Common myeloid progenitor, CD34-positive (primary cell): ENCODE measurements at regions not wholly inside any gene's neighbourhood (a gene's known extent, or its start where the extent isn't known, plus 50 kb on each side); places are given as distances from the start of the nearest gene placed in this dataset.

Experiments used
- CTCF ChIA-PET: fragments of 350-600 bp; sonication (Branson Sonifier 250); formaldehyde crosslinking; loops from one replicate; lab custom pipeline; 2021; ENCODE audit warnings: antibody characterized with exemption; lab: Charles Lee
- POLR2A ChIA-PET: fragments of 350-600 bp; sonication (Branson Sonifier 250); formaldehyde crosslinking; loops from one replicate; lab custom pipeline; 2021; ENCODE audit warnings: antibody characterized with exemption; lab: Charles Lee
- DNase-seq, 3 donors: peaks; one replicate each; pipeline versions ENCODE4 v3.0.0 to v3.0.0-alpha.2; 2013
- H3K27ac ChIP-seq, 2 experiments: 1 replicate in 1 of 2; 2 replicates in 1 of 2; pipeline ENCODE4 v1.7.0; 2013; ENCODE audit warnings: inconsistent platforms in 2 of 2, low read length in 2 of 2, mild to moderate bottlenecking in 2 of 2, low read depth in 1 of 2, moderate library complexity in 1 of 2; ENCODE audit not compliant: severe bottlenecking in 2 of 2, insufficient read depth in 1 of 2, poor library complexity in 1 of 2
- H3K27me3 ChIP-seq, 5 experiments: replicated peaks in 2 of 5; 1 replicate in 3 of 5; 2 replicates in 2 of 5; pipeline versions ENCODE4 v1.6.1 to v1.7.0; 2013; ENCODE audit warnings: low read length in 4 of 5, mild to moderate bottlenecking in 2 of 5, moderate library complexity in 2 of 5, inconsistent platforms in 1 of 5; ENCODE audit not compliant: insufficient read depth in 5 of 5, control insufficient read depth in 4 of 5
- H3K36me3 ChIP-seq, 4 experiments: 1 replicate in 2 of 4; 2 replicates in 2 of 4; pipeline versions ENCODE4 v1.6.1 to v1.7.0; 2013; ENCODE audit warnings: low read length in 3 of 4, control low read depth in 1 of 4, mild to moderate bottlenecking in 1 of 4; ENCODE audit not compliant: control insufficient read depth in 4 of 4, insufficient read depth in 4 of 4
- H3K4me1 ChIP-seq, 4 experiments: 1 replicate in 3 of 4; 2 replicates in 1 of 4; pipeline versions ENCODE4 v1.6.1 to v1.7.1; 2013; ENCODE audit warnings: low read length in 3 of 4, mild to moderate bottlenecking in 3 of 4, control low read depth in 1 of 4, inconsistent platforms in 1 of 4, moderate library complexity in 1 of 4; ENCODE audit not compliant: control insufficient read depth in 4 of 4, insufficient read depth in 4 of 4; ENCODE audit errors: control extremely low read depth in 1 of 4
- H3K4me3 ChIP-seq, 7 experiments: 1 replicate in 4 of 7; 2 replicates in 3 of 7; pipeline versions ENCODE4 v1.5.1 to v1.7.0; 2013; ENCODE audit warnings: mild to moderate bottlenecking in 7 of 7, low read length in 6 of 7, moderate library complexity in 6 of 7, inconsistent platforms in 2 of 7, low read depth in 2 of 7, control low read depth in 1 of 7; ENCODE audit not compliant: insufficient read depth in 4 of 7, control insufficient read depth in 1 of 7; ENCODE audit errors: extremely low read depth in 1 of 7
- H3K9me3 ChIP-seq, 5 experiments: 1 replicate in 4 of 5; 2 replicates in 1 of 5; pipeline versions ENCODE4 v1.6.1 to v1.7.1; 2013; ENCODE audit warnings: low read length in 4 of 5, mild to moderate bottlenecking in 2 of 5, inconsistent platforms in 1 of 5, low read depth in 1 of 5, moderate library complexity in 1 of 5; ENCODE audit not compliant: control insufficient read depth in 4 of 5, insufficient read depth in 2 of 5; ENCODE audit errors: control extremely low read depth in 1 of 5
- WGBS: methylation state at CpG from one replicate; pipeline ENCODE4 v1.1.5; 2013; ENCODE audit not compliant: insufficient coverage; 5-methylcytosine and 5-hydroxymethylcytosine counted together

DNA sequence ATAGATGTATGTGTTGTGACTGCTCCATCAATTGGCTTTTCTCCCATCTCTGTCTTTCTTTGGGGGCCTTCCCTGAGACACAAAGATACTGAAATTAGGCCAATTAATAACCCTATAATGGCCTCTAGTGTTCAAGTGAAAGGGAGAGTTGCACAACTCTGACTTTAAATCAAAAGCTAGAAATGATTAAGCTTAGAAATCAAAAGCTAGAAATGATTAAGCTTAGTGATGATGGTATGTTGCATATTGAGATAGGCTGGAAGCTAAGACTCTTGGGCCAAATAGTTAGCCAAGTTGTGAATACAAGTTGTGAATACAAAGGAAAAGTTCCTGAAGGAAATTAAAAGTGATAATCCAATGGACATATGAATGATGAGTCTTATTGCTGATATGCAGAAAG, 452.9 kb upstream of the AGA start:
- H3K27me3 ChIP-seq = no peaks in the 10 kb centered on the region
- H3K36me3 ChIP-seq = no peaks in the 10 kb centered on the region
- no peak overlapping the region for H3K27ac ChIP-seq
- H3K4me3 ChIP-seq = no peak overlapping the region
- ChIA-PET POLR2A (no interaction called here), CTCF (interaction anchor here (0.6 to 0.7 kb wide), 2 partner anchors 225 to 322 kb away, joined by 3 read pairs; no protein-coding TSS in a partner anchor)
- no peak for DNase-seq
- no peaks in the 10 kb centered on the region for H3K4me1 ChIP-seq
- no peaks in the 10 kb centered on the region for H3K9me3 ChIP-seq

DNA sequence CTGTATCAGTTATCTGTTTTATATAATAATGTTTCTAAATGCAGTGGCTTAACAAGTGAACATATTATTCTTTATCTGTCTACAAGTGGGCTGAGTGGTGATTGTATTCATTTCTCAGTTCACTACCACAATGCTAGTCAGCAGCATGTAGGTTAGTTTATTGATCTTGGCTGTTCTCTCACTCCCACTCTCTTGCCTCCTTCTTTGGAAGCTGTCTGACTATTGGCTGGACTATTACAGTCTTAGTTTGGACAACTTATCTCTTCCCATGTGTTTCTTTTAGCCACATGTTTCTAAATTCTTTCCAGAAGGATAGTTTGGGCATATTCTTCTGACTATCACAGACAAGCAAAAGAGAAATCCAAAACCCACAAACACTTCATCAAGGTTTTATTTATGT, 459.5 kb upstream of the AGA start:
- POLR2A ChIA-PET = no interaction called here
- H3K4me1 ChIP-seq = no peaks in the 10 kb centered on the region
- no peak for DNase-seq
- no peaks in the 10 kb centered on the region for H3K27me3 ChIP-seq
- H3K36me3 ChIP-seq = no peaks in the 10 kb centered on the region
- CTCF ChIA-PET = no interaction called here
- H3K4me3 ChIP-seq = no peak overlapping the region
- no peaks in the 10 kb centered on the region for H3K9me3 ChIP-seq
- no peak overlapping the region for H3K27ac ChIP-seq

DNA sequence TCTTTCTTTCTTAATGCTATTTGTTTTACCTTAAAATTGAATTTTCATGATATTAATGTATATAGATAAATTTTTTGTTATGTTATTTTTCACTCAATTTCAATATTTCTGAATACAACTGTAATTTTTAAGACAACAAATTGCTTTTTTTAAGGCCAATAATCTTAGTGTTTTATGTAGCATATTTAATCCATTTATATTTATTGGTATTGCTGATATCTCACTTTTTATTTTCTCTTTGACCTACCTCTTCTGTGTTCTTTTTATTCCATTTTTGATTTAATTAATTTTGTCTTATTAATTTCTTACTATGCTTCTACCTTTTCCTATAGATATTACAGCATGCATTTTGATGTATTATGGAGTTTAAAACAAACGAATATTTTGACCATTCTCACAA, 460.1 kb upstream of the AGA start:
- no CpG with 5 or more reads among the region's 1 CpG for WGBS
- no peak overlapping the region for H3K4me3 ChIP-seq
- DNase-seq = no peak
- ChIA-PET CTCF (no interaction called here), POLR2A (no interaction called here)
- H3K36me3 ChIP-seq = no peaks in the 10 kb centered on the region
- H3K27ac ChIP-seq = no peak overlapping the region
- H3K9me3 ChIP-seq = no peaks in the 10 kb centered on the region
- H3K4me1 ChIP-seq = no peaks in the 10 kb centered on the region
- no peaks in the 10 kb centered on the region for H3K27me3 ChIP-seq

DNA sequence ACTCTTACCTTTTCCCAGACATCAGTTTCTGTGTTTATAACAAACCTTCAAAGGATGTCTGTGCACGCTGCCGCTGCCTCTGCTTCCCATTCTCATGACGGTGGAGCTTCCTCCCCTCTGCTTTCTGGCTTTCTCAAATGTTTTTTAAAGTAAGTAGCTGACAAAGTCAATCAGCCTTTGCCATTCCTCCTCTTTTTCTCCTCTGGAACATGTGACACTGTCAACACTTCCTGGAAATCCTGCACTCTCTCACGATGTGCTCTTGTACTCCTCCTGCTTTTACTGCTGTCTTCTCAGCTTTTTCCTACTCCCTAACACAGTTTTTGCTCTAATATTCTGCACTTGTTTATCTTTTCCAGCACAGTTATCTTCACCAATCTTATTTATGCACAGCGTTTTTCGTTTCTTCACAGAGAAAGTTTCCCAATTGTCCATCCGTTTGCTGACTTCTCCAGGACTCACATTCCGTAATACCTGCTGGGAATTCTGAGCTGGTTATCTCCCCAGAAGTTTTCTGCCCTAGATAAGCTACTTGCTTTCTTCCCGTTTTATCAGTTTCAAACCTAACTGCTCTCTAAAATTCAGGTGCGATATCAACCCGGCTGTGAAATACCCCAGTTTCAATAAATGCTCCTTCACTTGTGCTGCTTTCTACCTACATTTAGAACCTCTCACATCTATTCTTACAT, 465.6 kb upstream of the AGA start:
- H3K36me3 ChIP-seq = no peaks in the 10 kb centered on the region
- H3K27ac ChIP-seq = no peak overlapping the region
- ChIA-PET CTCF (no interaction called here), POLR2A (no interaction called here)
- DNase-seq = no peak
- no peaks in the 10 kb centered on the region for H3K27me3 ChIP-seq
- no peaks in the 10 kb centered on the region for H3K4me1 ChIP-seq
- no peak overlapping the region for H3K4me3 ChIP-seq
- peaks cover 0 to 2% (median 0%) of the 10 kb centered on the region in 5 experiments for H3K9me3 ChIP-seq
- whole genome bisulfite sequencing = 55% methylated on average over 11 of the region's 11 CpGs

DNA sequence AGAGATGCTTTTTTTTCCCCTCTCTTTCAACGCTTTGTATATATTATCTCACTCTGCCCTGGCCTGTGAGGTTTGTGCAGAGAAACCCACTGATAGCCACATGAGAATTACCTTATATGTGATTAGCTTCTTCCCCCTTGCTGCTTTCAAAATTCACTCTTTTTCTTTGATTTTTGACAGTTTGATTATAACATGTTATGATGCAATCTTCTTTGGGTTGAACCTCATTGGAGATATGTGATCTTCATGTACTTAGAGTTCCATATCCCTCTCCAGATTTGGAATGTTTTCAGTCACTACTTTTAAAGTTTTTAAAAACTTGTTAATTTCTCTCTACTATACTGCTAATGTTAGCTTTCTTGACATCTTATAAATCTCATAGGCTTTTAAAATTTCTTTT, 479.5 kb upstream of the AGA start:
- Histone ChIP-seq H3K4me1 (no peaks in the 10 kb centered on the region), H3K36me3 (no peaks in the 10 kb centered on the region), H3K4me3 (no peak overlapping the region), H3K27ac (no peak overlapping the region), H3K9me3 (peaks cover 0 to 1% (median 0%) of the 10 kb centered on the region in 5 experiments), H3K27me3 (no peaks in the 10 kb centered on the region)
- CTCF ChIA-PET = no interaction called here
- WGBS = no CpG with 5 or more reads among the region's 1 CpG
- POLR2A ChIA-PET = no interaction called here
- no peak for DNase-seq

DNA sequence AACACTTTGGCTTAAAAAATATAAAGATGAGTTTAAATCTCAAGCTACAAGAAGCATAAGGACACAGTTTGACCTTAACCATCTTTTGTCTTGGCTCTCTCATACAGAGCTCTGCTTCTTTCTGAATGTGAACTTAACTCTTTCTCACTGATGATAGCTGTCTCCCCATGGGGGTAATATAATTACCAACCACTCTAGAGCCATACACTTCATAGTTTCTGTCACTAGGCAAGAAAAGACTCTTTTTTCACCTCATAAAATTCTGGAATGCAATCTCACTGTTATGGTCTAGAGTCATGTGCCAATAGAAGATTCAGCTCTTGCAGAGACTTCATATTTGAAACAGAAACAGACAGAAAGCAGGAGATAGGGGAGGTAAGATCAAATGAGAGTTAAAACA, 481.7 kb upstream of the AGA start:
- Histone ChIP-seq H3K36me3 (no peaks in the 10 kb centered on the region), H3K4me1 (no peaks in the 10 kb centered on the region), H3K27ac (no peak overlapping the region), H3K9me3 (peaks cover 0 to 1% (median 0%) of the 10 kb centered on the region in 5 experiments), H3K4me3 (no peak overlapping the region), H3K27me3 (no peaks in the 10 kb centered on the region)
- POLR2A ChIA-PET = no interaction called here
- DNase-seq = no peak
- CTCF ChIA-PET = no interaction called here

DNA sequence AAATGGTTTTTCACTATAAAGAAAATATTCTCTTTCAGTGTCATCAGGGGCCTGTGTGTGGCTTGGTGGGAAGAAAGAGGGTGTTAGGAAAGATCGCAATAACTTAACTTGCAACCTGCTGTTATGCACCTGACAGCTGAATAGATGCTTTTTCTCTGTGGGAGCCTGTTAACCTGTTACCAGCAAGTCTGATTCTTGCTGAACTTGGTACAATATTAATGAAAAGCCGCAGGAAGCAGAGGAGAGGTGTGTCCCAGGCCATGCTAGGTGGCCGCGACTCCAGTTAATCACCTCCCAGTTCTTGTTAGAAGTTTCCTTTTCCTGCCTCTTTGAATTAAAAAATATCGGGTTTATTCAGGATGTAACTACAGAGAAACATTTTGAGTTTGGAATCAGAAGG, 494.8 kb upstream of the AGA start:
- WGBS = 89% methylated on average over 2 of the region's 5 CpGs
- no peaks in the 10 kb centered on the region for H3K36me3 ChIP-seq
- H3K4me3 ChIP-seq = no peak overlapping the region
- no peak overlapping the region for H3K27ac ChIP-seq
- no peaks in the 10 kb centered on the region for H3K27me3 ChIP-seq
- ChIA-PET CTCF (no interaction called here), POLR2A (no interaction called here)
- no peak for DNase-seq
- no peaks in the 10 kb centered on the region for H3K4me1 ChIP-seq
- peaks cover 0 to 2% (median 0%) of the 10 kb centered on the region in 5 experiments for H3K9me3 ChIP-seq
